GM19438 (cell line): ENCODE measurements at regions not wholly inside any gene's neighbourhood (a gene's known extent, or its start where the extent isn't known, plus 50 kb on each side); places are given as distances from the start of the nearest gene placed in this dataset.

ENCODE experiments used
- ATAC-seq: cut with Tn5 transposase; IDR thresholded peaks from one replicate; pipeline ENCODE4 v1.9.1; 2021; ENCODE audit warnings: low read depth; ENCODE audit not compliant: unreplicated experiment

GRCh38 chr4:124325690-124326089 is 386.8 kb downstream of the ANKRD50 start:
- ATAC-seq = no peak

GRCh38 chr4:124329134-124329533 is 383.4 kb downstream of the ANKRD50 start:
- ATAC-seq = no peak

- ATAC-seq = no peak
Measured at GRCh38 chr4:124330045-124330444, 382.5 kb downstream of the ANKRD50 start.

DNA sequence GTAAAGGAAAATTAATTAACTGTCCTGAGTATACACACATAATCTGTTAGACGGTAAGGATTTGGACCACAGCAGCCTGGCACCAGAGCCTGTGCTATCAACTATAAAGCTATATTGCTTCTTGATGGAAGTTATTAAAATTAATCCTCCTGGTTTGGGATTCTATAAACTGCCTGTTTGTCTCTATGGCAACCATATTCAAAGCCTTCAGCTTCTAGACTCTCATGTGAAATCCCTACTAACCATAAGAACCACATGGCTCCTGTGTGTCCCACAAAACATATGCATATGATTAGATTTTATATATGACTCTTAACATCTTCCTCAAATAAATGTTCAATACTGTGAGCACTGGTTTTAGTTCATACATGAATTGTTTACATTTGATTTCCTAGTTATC is 380.8 kb downstream of the ANKRD50 start:
- ATAC-seq = no peak

DNA sequence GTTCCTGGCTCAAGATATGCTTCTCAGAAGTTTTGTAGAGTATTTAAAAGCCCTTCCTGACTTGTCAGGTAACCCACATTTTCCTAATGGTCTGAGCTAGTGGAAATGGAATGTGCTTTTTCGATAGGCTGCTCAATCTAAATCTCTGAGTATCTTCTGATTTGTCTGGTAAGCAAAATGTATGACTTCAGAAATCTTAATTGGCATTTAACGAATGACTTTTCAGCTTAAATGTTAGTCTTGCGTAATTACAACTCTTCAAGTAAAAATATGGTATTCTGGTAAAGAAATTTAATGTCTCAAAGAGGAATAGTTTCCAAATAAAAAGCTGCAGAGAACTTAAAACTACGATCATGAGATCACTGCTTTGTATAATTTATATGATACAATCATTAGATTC is 379.1 kb downstream of the ANKRD50 start:
- no peak for ATAC-seq

DNA sequence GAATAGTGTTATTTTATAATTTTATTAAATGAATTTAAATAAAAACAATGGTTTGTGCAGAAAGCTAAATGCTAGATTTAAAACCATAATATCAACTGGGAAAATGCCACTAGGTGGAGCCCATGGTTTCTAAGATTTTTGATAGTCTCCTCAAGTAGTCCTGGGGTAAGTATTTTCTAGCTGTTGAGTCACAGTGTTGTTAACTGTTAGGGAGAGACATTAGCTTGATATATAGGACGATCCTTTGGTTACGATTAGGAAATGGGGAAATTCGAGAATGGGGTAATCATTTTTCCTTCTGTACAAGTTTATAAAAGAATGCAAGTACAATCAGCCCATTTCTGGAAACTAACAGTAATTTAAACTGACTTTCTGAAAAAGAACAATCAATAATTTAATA is 378.4 kb downstream of the ANKRD50 start:
- no peak for ATAC-seq

DNA sequence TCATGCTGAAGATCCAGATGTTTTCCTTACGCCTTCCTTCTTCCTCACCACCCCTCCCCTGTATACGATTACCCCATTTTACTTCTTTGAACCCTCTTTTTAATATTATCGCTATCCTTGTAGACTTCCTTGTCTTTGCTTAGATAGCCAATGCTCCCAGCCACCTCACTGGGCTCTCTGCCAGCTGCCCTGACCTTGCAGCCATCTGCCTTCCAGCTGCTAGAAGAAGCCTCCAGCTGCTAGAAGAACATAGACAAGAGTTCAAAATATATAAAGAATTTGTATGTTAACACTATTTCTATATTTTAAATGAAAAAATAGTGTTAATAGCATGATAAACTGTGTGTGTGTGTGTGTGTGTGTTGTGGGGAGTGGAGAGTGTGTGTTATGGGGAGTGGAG is 374.7 kb downstream of the ANKRD50 start:
- no peak for ATAC-seq

GRCh38 chr4:124343661-124344171 is 368.8 kb downstream of the ANKRD50 start:
- no peak for ATAC-seq

- no peak for ATAC-seq
Measured at GRCh38 chr4:124372916-124373315, 339.6 kb downstream of the ANKRD50 start.

- no peak for ATAC-seq
Measured at GRCh38 chr4:124386163-124386562, 326.4 kb downstream of the ANKRD50 start.

DNA sequence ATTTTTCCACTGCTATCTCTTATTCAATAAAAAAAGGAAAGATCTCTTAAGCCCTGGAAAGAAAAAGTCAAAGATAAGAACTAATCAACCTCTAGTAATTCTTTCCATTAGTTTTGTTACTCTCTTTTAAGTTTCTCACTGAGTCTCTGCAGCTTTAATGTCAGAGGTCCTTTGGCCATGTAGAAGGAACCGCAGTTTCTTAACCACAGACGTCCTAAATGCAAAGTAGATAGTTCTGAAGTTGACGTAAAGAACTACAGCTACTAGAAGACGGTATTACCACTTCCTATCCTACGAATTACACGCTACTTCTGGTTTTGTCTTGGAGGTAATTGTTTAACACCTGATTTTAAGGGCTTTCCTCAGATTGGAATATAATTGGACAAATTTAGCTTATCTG is 325.9 kb downstream of the ANKRD50 start:
- ATAC-seq = no peak

GRCh38 chr4:124389591-124389990 is 322.9 kb downstream of the ANKRD50 start:
- ATAC-seq = no peak

- ATAC-seq = no peak
Measured at GRCh38 chr4:124390861-124391260, 321.7 kb downstream of the ANKRD50 start.

- ATAC-seq = no peak
Measured at GRCh38 chr4:124396333-124396732, 316.2 kb downstream of the ANKRD50 start.

DNA sequence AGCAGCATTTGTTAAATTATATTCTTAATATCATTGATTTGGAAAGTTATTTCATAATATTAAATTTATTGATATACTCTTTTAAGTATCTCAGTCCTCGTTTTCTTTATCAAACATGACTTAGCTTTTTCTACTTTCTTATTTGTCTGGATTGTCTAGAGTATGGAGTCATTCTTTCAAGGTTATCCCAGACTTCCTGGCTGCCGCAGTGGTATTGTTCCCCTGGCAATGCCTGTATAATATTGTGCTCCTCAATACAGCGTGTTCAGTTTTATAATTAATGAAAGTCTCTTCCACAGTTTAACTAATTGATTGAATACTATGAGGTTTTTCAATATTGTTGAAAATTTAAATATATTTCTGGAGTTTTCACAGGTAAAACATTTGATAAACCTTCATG is 310.9 kb downstream of the ANKRD50 start:
- ATAC-seq = no peak

DNA sequence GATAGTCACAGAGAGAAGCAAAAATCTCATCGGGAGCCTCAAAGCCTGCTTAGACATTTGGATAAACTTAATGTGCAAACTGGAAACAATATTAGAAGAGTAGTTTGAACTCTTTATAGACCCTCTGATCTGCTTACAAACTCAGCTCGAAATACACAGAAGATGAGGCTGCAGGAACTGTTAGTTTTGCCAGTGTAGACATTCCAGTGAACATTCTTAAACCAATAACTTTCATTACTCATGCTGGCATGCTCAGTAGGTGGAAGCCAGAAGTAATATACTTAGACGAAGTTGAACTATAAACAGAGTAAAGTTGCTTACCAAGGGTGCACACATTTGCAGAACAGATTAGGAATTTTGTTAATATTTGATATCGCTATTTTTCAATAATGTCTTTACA is 303.5 kb downstream of the ANKRD50 start:
- ATAC-seq = no peak

GRCh38 chr4:124414276-124415040 is 298.1 kb downstream of the ANKRD50 start:
- ATAC-seq = no peak

GRCh38 chr4:124415146-124415545 is 297.4 kb downstream of the ANKRD50 start:
- ATAC-seq = no peak

- ATAC-seq = no peak
Measured at GRCh38 chr4:124417371-124417770, 295.2 kb downstream of the ANKRD50 start.

DNA sequence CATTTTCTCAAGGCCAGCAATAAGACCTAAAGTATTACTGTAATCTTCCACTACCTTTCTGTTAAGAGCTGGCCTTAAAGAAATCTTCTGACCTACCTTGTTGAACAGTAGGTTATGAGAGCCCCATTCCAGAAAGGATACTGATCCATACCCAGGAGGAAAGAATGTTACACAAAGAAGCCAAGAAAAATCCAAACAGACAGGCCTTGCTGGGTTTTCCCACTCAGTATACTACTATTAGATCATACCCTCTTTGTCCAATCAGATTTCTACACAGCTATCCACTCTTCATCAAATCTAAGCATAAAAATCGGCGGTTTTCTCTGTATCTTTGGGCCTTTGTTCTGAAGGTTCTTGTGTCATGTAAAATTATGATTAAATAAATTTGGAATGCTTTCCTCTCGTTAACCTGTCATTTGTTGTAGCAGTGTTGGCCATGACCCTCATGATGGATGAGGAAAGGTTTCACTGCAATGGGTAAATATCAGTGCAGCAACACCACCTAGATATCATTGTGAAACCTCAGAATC is 292.3 kb downstream of the ANKRD50 start:
- ATAC-seq = no peak

- ATAC-seq = no peak
Measured at GRCh38 chr4:124423160-124423559, 289.4 kb downstream of the ANKRD50 start.

DNA sequence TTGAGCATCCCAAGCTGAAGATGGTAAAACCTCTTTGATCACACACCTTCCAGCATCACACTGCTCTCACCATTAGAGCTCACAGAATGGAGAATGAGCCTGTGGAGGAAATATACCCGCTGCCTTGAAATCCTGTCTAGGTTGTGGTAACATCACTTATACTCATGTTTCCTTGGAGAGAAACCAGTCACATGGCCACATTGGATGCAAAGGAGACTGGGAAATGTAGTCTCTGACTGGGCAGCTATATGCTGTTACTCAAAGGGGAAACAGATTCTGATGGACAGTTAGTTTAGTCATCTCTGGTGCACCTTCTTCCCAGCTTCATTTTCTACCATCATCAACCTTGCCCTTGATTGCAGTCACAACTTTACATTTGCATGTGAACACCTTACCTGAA is 286.3 kb downstream of the ANKRD50 start:
- no peak for ATAC-seq
